WTC11 (cell line): ENCODE measurements at regions not wholly inside any gene's neighbourhood (a gene's known extent, or its start where the extent isn't known, plus 50 kb on each side); places are given as distances from the start of the nearest gene placed in this dataset.

Experiments used
- ATAC-seq: fragments of 200-7000 bp; cut with Tn5 transposase; 2 replicates; pipeline ENCODE4 v1.10.0; 2021; ENCODE audit warnings: mild to moderate bottlenecking, moderate library complexity
- CTCF ChIA-PET: fragments of 300-600 bp; sonication (Branson Sonifier 250); formaldehyde crosslinking; loops from one replicate; lab custom pipeline; 2021; ENCODE audit warnings: antibody characterized with exemption; lab: Charles Lee
- POLR2A ChIA-PET: fragments of 350-600 bp; sonication (Branson Sonifier 250); formaldehyde crosslinking; loops from one replicate; lab custom pipeline; 2021; ENCODE audit warnings: antibody characterized with exemption; lab: Charles Lee
- DNase-seq: peaks from one replicate; pipeline ENCODE4 v3.0.0; 2021; ENCODE audit warnings: low spot score
- H3K27ac Mint-ChIP-seq: 2 replicates; pipeline ENCODE4 v1.8.0; 2021; ENCODE audit warnings: mixed read lengths
- H3K27me3 Mint-ChIP-seq: 2 replicates; pipeline ENCODE4 v1.8.0; 2021; ENCODE audit warnings: low read depth, mild to moderate bottlenecking, moderate library complexity, mixed read lengths
- H3K36me3 Mint-ChIP-seq: 2 replicates; pipeline ENCODE4 v1.8.0; 2021; ENCODE audit warnings: mixed read lengths
- H3K4me1 Mint-ChIP-seq: 2 replicates; pipeline ENCODE4 v1.8.0; 2022; ENCODE audit warnings: mixed read lengths
- H3K4me3 Mint-ChIP-seq: 2 replicates; pipeline ENCODE4 v1.8.0; 2021; ENCODE audit warnings: mild to moderate bottlenecking, moderate library complexity, mixed read lengths
- H3K9me3 Mint-ChIP-seq: 2 replicates; pipeline ENCODE4 v1.8.0; 2021; ENCODE audit warnings: mixed read lengths
- CBFB ChIP-seq: sonication (generic); formaldehyde crosslinking; IDR thresholded peaks from 2 replicates; pipeline ENCODE4 v1.8.1; 2022; ENCODE audit warnings: mild to moderate bottlenecking, low read depth, missing genetic modification reagents
- GRHL2 ChIP-seq: fragments of 250-450 bp; sonication (Bioruptor Pico); IDR thresholded peaks from 2 replicates; pipeline ENCODE4 v1.8.0; 2022; ENCODE audit warnings: mild to moderate bottlenecking, moderate library complexity; ENCODE audit not compliant: insufficient replicate concordance, severe bottlenecking
- HMGA2 ChIP-seq: fragments of 250-450 bp; sonication (Bioruptor Pico); IDR thresholded peaks from 2 replicates; pipeline ENCODE4 v1.4.0; 2021; ENCODE audit warnings: mild to moderate bottlenecking, moderate library complexity
- NFE2L1 ChIP-seq: sonication (generic); formaldehyde crosslinking; IDR thresholded peaks from 2 replicates; pipeline ENCODE4 v1.8.1; 2023; ENCODE audit warnings: missing genetic modification reagents
- OVOL2 ChIP-seq: fragments of 250-450 bp; sonication (Bioruptor Pico); IDR thresholded peaks from 2 replicates; pipeline ENCODE4 v1.9.0; 2021; ENCODE audit warnings: mild to moderate bottlenecking, borderline replicate concordance
- PRRX2 ChIP-seq: fragments of 250-450 bp; sonication (Bioruptor Pico); IDR thresholded peaks from 2 replicates; pipeline ENCODE4 v1.8.0; 2021; ENCODE audit warnings: mild to moderate bottlenecking
- RELA ChIP-seq: sonication (generic); formaldehyde crosslinking; IDR thresholded peaks from 2 replicates; pipeline ENCODE4 v1.8.1; 2022; ENCODE audit warnings: missing genetic modification reagents, mild to moderate bottlenecking, borderline replicate concordance
- SMAD4 ChIP-seq: sonication (generic); formaldehyde crosslinking; IDR thresholded peaks from 2 replicates; pipeline ENCODE4 v1.8.0; 2022; ENCODE audit warnings: mild to moderate bottlenecking, missing genetic modification reagents
- ZNF138 ChIP-seq: sonication (generic); formaldehyde crosslinking; conservative IDR thresholded peaks from 2 replicates; pipeline ENCODE4 v1.8.1; 2022; ENCODE audit warnings: mild to moderate bottlenecking, moderate library complexity, missing genetic modification reagents
- ZNF281 ChIP-seq: sonication (generic); formaldehyde crosslinking; IDR thresholded peaks from 2 replicates; pipeline ENCODE4 v1.8.0; 2023; ENCODE audit warnings: mild to moderate bottlenecking, missing genetic modification reagents
- ZNF396 ChIP-seq: fragments of 250-450 bp; sonication (Bioruptor Pico); IDR thresholded peaks from 2 replicates; pipeline ENCODE4 v1.8.0; 2021; ENCODE audit warnings: mild to moderate bottlenecking, moderate library complexity, borderline replicate concordance
- ZNF425 ChIP-seq: fragments of 250-450 bp; sonication (Bioruptor Pico); conservative IDR thresholded peaks from 2 replicates; pipeline ENCODE4 v1.9.0; 2021; ENCODE audit warnings: mild to moderate bottlenecking
- TF ChIP-seq, protein P1 (sequence below): sonication (generic); formaldehyde crosslinking; IDR thresholded peaks from 2 replicates; pipeline ENCODE4 v1.8.0; 2022; ENCODE audit warnings: mild to moderate bottlenecking, missing genetic modification reagents
- TF ChIP-seq, protein P2 (sequence below): fragments of 200-600 bp; IDR thresholded peaks from 2 replicates; pipeline ENCODE4 v1.8.0; 2022; ENCODE audit warnings: antibody characterized with exemption
- TF ChIP-seq, protein P3 (sequence below): sonication (generic); formaldehyde crosslinking; conservative IDR thresholded peaks from 2 replicates; pipeline ENCODE4 v1.8.1; 2023; ENCODE audit warnings: mild to moderate bottlenecking, low read depth, missing genetic modification reagents, moderate library complexity
- TF ChIP-seq, protein P4 (sequence below): fragments of 250-450 bp; sonication (Bioruptor Pico); IDR thresholded peaks from 2 replicates; pipeline ENCODE4 v1.9.0; 2021; ENCODE audit warnings: mild to moderate bottlenecking

DNA sequence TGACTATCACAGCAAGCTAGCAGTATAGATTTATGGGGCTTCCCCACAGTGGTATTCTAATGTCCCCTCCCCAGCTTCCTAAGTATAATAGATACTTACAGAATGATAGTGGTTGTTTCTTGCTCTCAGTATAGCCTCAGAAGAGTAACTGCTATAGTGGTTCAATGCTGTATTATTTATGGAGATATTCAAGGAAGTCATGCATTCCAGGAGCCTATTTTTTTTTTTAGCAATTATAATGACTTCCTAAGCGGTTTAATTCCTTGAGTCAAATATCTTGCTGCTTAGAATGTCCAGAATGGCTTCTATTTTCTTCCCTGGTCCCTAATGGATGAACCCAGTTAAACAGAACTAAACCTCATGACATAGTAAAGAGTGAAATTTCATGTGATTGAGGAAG is 451.5 kb upstream of the SEMA3D start (continued):
- no peak for TF ChIP-seq ZNF281 (CRISPR knock-in tag)

GRCh38 chr7:85634951-85635350 is 448.1 kb upstream of the SEMA3D start:
- H3K36me3 Mint-ChIP-seq = no peaks in the 10 kb centered on the region
- CTCF ChIA-PET = no interaction called here

More at GRCh38 chr7:85634951-85635350, 448.1 kb upstream of the SEMA3D start:
- Mint-ChIP-seq H3K27ac (no peak overlapping the region), H3K9me3 (no peaks in the 10 kb centered on the region), H3K27me3 (peaks cover 19% of the 10 kb centered on the region), H3K4me3 (no peak overlapping the region), H3K4me1 (peaks cover 12% of the 10 kb centered on the region)
- TF ChIP-seq ZNF138 (CRISPR knock-in tag) (no peak), GRHL2 (CRISPR knock-in tag) (no peak), RELA (CRISPR knock-in tag) (no peak), HMGA2 (CRISPR knock-in tag) (no peak), PRRX2 (CRISPR knock-in tag) (no peak), ZNF396 (CRISPR knock-in tag) (no peak), SMAD4 (CRISPR knock-in tag) (no peak), NFE2L1 (CRISPR knock-in tag) (no peak), ZNF425 (CRISPR knock-in tag) (no peak), OVOL2 (no peak), CBFB (CRISPR knock-in tag) (no peak)
- TF ChIP-seq, protein P1, sequence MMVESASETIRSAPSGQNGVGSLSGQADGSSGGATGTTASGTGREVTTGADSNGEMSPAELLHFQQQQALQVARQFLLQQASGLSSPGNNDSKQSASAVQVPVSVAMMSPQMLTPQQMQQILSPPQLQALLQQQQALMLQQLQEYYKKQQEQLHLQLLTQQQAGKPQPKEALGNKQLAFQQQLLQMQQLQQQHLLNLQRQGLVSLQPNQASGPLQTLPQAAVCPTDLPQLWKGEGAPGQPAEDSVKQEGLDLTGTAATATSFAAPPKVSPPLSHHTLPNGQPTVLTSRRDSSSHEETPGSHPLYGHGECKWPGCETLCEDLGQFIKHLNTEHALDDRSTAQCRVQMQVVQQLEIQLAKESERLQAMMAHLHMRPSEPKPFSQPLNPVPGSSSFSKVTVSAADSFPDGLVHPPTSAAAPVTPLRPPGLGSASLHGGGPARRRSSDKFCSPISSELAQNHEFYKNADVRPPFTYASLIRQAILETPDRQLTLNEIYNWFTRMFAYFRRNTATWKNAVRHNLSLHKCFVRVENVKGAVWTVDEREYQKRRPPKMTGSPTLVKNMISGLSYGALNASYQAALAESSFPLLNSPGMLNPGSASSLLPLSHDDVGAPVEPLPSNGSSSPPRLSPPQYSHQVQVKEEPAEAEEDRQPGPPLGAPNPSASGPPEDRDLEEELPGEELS = no peak
- TF ChIP-seq, protein P2, sequence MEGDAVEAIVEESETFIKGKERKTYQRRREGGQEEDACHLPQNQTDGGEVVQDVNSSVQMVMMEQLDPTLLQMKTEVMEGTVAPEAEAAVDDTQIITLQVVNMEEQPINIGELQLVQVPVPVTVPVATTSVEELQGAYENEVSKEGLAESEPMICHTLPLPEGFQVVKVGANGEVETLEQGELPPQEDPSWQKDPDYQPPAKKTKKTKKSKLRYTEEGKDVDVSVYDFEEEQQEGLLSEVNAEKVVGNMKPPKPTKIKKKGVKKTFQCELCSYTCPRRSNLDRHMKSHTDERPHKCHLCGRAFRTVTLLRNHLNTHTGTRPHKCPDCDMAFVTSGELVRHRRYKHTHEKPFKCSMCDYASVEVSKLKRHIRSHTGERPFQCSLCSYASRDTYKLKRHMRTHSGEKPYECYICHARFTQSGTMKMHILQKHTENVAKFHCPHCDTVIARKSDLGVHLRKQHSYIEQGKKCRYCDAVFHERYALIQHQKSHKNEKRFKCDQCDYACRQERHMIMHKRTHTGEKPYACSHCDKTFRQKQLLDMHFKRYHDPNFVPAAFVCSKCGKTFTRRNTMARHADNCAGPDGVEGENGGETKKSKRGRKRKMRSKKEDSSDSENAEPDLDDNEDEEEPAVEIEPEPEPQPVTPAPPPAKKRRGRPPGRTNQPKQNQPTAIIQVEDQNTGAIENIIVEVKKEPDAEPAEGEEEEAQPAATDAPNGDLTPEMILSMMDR = no peak
- TF ChIP-seq, protein P3, sequence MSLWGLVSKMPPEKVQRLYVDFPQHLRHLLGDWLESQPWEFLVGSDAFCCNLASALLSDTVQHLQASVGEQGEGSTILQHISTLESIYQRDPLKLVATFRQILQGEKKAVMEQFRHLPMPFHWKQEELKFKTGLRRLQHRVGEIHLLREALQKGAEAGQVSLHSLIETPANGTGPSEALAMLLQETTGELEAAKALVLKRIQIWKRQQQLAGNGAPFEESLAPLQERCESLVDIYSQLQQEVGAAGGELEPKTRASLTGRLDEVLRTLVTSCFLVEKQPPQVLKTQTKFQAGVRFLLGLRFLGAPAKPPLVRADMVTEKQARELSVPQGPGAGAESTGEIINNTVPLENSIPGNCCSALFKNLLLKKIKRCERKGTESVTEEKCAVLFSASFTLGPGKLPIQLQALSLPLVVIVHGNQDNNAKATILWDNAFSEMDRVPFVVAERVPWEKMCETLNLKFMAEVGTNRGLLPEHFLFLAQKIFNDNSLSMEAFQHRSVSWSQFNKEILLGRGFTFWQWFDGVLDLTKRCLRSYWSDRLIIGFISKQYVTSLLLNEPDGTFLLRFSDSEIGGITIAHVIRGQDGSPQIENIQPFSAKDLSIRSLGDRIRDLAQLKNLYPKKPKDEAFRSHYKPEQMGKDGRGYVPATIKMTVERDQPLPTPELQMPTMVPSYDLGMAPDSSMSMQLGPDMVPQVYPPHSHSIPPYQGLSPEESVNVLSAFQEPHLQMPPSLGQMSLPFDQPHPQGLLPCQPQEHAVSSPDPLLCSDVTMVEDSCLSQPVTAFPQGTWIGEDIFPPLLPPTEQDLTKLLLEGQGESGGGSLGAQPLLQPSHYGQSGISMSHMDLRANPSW = no peak
- TF ChIP-seq, protein P4, sequence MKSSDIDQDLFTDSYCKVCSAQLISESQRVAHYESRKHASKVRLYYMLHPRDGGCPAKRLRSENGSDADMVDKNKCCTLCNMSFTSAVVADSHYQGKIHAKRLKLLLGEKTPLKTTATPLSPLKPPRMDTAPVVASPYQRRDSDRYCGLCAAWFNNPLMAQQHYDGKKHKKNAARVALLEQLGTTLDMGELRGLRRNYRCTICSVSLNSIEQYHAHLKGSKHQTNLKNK (CRISPR knock-in tag) = no peak
- DNase-seq = no peak
- ATAC-seq = no peak
- POLR2A ChIA-PET = no interaction called here
